ENCODE measurements at regions not wholly inside any gene's neighbourhood (a gene's known extent, or its start where the extent isn't known, plus 50 kb on each side); places are given as distances from the start of the nearest gene placed in this dataset.

DNA sequence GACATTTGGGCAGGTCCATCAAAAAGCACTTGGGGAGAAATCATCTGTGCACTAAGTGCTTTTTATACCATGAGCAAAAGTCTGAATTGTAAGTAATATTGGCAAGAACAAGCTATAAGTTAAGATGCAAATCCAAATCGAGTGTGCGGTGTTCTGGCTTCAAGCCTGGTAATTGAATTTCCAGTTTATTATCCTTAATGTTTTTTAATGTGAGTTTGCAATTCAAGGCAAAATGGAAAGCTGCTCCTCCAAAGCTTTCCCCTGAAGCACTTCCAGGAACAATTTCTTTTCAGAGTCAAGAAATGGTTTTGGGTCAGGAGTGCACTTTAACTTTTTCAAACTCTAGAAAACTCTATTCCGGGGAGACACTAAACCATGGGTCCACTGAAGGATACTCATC is 445.7 kb downstream of the TOX3 start:
- DNase-seq = no peak

DNA sequence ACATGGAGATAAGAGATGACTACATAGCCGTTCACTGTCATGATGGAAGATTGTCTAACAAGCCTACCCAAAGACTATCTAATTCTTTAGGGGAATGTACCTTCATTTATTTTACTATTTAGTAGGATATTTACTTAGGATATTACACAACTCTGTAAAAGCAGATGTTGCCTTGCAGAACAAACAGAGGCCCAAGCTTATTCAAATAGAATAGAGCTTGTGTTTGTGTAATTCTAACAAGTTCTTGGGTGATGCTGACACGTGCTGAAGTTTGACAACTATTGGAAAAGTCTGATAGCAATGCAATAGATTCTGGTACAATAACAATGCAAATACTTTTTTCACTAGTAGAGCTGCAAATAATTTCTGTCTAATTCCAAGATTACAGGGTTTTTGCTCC is 447.6 kb downstream of the TOX3 start:
- DNase-seq = no peak

DNA sequence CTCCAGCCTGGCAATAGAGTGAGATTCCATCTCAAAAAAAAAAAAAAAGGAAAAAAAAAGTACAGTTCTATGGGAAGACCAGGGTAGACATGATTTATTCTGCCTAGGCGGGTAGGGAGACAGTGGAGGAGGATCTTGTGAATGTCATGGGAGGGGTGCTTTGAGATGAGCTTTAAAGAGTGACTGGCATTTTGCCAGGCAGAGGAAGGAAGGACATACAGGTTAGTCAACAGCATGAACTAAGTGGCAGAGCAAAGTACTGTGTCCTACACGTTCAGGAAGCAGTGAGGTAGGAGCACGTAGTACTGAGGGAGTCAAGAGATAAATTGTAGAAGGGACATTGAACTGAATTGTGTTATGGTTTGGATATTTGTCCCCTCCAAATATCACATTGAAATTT is 451.5 kb downstream of the TOX3 start:
- DNase-seq = no peak

DNA sequence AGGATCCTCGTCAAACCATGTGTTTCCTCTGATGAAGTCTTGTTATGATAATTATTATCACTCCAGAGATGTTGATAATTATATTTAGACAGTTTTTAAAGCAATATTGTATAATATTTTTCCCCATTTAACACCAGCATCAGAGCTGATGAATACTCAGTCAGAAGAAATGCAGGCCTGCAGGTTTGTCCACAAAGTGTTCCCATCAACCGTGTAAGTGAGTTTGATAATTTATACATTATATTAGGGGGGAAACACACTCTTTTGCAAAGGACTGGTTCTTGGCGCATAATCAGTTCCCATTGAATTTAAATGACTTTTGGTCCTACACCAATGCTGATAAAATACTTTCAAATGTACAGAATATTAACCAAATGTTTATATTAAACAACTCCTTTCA is 454.8 kb downstream of the TOX3 start:
- no peak for DNase-seq

DNA sequence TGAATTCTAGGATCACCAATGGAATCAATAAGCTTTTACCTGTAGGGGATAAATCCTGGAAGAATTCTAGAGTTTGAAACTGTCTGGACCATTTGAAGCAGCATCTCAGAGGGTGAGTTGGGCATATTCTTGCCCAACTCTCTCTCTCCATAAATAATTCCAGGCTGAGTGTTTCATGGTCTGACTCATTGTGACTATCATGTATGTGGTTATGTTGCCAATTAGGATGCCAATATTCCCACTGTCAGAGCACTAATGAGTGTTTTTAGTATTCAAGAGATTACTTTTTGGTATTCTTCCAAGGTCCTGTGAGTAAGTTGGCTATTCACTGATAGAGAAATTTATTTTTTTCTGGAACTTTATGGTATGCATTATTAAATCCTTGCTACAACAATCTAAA is 456.9 kb downstream of the TOX3 start:
- DNase-seq = peak; percentile 15

DNA sequence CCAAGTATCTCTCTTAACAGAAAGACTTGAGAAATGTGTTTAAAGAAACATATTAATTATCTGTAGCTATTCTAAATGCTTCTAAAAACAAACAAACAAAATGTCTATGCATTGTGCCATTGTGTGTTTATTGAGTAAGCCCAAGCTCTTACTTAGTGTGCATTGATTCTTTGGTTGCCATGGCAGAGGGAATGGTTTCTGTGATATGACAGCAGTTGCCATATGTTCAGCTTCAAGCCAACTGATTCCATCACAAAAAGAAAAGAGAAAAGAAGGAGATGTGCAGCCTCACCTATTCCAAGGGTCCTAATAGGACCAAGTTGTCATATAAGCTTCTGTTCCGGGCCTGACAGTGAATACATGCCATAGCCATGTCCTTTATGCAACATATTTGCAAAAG is 457.5 kb downstream of the TOX3 start:
- no peak for DNase-seq

DNA sequence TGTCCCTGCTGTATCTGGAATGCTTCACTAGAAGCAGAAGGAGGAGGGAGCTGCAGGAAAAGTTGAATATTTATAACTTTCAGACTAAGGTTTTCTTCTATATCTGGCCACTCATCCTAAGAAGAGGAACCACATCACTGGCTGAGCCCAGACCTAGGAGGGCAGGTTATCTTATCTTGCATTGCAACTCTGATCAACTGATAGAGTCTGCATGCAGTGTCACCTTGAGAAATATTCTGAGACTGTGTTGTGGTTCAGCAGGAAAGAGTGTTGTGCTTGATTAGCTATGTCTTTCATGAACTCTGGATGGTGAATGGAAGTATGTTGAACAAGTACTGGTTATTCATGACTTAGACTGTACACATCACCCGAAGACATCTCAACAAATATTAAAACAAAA is 460.0 kb downstream of the TOX3 start:
- no peak for DNase-seq

DNA sequence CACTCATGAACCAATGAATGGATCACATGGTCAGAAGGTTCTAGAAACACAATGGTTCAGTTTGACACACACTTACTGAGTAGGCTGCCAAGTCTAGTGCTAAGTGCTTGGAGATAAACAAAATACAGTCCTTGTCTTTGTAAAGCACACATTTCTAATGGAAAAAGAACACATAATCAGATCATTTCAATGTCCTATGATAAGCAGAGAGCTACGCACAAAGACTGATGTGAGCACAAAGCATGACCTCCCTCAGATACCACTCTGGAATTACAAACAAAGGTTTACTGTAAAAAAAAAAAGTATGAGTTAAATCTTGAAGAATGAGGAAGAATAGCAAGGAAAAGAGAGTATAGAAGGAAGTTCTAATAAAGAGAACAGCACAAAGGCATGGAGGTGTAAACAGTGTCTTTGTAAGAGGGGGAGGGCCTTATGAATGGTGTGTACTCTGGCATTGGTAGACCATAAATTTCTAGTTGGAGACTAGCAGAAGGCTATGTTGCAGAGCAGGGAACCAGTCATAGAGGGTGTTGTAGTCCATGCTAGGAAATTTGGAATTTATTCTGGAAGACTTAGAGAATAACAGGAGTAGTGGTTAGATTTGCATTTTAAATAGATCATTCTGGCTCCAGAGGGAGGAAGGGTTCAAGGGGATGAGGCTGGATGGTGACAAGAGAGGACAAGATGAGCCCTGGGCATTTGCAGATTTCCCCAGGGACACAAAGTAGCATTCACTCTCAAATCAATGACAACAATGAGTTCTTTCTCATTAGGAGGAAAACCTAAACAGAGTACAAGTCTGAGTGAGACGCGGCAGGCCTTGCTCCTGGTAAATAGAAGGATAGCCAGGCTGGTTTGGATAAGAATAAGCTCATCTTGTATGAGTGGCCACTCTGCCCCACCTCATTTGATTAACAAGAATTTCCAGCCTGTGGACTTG is 468.0 kb downstream of the TOX3 start:
- DNase-seq = no peak

DNA sequence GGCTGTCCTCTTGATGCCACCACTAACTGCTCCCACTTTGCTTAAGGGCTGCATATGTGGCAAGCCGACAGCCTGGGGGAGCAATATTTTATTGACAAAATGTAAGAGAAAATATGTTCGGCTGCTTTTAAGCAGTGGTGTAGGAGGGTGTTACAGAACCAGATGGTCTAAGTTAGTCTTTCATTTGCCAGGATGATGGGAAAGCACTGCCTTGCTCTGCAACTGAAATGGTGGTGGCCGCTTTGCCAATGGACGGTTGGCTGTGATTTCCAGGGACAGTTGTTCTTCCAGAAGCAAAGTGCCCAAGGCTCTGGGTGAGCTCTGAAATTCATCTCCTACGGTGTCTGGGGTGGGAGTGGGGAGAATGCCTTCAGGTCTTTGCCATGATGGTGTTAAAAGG is 469.3 kb downstream of the TOX3 start:
- no peak for DNase-seq

DNA sequence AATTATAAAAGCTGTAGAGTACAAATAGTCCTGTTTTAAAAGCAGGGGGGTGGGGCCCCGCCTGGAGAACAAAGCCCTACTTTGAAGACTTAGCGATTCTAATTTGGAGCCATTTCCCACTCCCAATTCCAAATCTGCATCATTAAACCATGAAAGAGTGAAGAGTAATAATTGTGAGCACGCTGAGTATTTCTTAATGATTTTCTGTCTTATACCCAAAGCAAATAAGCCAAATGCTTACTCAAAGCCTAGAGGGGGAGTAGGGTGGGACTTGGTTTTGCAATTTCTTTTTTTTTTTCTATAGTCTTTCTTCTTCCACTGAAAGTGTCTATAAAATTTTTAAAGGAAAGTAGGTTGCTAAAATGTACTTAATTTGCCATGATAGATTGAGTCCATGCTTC is 470.1 kb downstream of the TOX3 start:
- no peak for DNase-seq

DNA sequence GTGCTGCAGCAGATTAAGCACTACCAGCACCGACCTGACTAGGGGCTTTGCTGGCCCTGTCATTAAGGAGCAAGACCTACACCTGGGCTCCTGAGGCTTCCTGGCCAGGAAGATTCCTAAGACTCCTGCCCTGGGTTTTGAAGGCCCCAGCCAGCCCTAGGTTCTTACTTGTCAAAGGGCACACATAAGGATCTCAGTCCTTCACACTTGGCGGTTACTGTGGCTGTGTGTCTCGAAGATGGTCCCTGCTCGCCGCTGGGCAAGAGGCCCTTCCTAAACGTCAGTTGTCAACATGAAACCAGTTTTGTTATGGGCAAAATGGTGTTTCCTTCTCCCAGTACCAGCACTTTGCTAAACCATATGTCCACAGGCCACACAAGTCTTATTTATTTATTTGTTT is 470.6 kb downstream of the TOX3 start:
- DNase-seq = no peak

DNA sequence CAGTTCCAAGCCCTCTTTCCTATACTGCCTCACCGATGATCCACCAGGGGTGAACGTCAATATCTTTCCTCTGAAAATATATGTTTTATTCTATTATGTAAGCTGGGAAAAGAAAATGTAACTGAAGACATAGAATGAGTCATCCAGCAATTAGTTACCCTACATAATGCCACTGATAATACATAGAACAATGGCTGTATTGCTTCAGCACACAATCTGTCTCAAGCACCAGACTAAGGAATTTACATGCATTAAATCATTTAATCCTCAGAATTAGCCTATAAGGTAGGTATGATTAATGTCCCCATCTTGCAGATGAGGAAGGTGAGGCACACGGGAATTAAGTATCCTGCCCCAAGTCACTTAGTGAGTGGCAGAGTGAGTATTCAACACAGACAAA is 472.8 kb downstream of the TOX3 start:
- no peak for DNase-seq

DNA sequence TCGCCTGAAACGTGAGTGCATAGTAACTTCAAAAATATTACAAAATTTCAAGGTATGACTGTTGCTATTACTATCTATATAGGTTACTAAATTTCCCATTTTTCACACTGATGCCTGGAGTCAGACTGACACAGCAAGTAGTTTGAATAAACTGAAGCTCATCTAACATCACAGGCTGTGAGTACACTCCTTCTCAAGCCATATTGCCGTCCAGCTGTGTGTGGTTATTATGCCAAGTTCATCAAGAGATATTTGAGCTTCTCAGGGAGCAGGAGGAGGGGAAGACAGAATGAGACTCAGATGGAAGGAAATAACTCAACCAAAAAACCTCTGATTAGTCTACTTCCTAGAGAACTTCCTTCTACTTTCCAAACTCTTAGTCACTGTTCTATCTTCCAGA is 473.9 kb downstream of the TOX3 start:
- no peak for DNase-seq

DNA sequence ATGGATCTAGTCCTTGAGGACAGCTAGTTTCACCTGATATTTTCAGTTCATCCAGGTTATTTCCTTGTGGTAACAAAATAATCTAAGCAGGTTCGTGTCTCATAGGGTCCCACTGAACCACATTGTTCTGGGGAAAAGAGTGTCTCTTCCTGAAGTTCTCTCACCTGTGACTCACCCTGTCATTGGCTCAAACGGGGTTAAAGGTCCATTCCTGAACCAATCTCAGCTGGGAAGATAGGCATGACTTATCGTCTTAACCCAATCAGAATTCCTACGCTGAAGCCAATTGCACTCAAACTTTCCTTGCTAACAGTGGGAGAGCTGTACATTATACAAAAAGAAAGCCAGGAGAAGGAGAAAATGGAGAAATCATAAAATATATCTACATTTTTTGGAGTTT is 475.8 kb downstream of the TOX3 start:
- DNase-seq = no peak

DNA sequence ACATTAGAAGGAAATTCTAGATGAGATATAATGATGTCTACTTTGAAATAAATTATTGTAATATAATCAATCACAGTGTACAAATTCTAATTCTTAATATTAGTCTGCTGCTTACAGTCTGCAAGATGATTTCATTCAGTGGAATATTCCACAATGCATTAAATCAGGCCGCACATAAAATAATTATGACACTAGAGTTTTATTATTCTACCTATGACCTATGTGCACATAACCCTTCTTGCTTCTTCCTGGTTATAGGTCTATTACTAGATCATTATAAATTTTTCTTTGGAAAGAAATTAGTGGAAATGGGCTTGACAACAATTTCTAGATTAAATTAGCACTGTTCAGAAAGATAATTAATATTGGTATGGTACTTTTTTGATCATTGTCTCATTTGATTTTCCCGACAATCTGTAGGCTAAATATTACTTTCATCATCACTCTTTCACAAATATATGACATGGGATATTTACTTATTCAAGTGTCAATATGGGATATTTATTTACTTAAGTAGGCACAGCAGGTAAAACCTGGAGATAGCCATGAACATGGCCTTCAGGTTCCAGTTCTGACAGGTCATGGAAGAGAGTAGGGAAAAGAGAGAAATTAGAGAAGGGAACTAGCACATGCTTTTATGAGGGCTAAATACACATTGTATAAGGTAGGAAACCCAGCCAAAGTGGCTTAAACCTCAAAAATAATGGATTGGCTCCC is 476.4 kb downstream of the TOX3 start:
- no peak for DNase-seq

DNA sequence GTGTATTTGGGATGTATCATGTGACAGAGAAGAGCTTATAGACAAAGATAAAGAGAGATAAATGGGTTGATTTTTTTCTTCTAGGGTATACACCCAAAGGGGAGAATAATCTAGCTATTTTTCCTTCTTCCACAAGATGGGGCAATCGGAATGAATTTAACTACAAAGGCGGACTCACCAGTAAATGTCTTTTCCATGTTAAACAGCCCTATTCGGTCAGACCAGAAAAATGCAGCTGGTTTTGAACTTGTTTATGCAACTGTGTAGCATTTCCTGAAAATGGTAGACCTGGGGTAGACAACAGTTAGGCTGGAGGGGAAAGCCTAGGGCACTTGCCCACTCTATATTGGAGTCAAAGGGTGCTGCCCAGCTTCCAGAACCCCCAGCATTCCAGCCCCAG is 477.1 kb downstream of the TOX3 start:
- peak; percentile 6 for DNase-seq

DNA sequence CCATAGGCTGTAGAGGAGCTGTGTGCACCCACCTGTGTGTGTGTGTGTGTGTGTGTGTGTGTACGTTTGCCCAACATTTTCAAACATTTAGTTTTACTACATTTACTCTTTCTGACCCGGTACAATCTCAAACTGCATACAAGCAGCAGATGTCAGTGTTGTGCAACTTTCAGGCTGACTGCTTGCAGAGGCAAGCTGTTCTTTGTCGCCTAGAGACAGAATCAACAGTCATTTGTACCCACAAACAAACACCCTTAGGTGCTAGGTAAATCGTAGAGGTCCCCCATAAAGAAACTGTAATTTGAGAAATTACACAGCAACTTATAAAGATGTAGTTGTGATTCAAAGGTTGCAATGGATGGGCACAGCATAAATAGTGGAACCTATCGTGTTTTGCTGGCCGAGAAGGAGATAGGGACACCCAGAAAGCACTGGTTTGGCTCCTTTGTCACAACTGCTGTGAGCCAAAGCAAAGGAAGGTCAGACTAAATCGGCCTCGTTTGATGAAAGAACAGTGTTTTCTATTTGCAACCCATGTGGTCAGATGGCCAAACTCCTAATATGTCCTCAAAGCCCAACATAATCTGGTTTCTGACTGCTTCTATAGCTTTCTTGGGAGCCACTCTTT is 478.4 kb downstream of the TOX3 start:
- no peak for DNase-seq

DNA sequence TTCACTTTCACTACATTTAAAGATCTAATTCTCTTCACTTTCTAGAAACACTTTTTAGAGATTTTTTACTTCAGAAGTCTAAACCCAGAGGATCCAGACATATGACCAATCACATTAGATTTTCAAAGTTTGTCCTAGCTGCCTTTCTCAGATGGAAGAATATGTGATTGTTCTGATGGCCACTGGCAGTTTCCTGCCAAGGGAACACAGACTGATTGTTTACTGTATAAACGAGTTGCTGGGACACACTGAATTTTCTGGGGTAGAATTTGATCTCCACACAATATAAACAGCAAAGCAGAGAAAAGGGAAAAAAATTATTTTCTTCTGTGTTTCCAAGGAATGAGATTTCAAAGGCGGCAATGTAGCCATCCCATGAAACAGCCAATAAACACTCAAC is 480.0 kb downstream of the TOX3 start:
- no peak for DNase-seq

DNA sequence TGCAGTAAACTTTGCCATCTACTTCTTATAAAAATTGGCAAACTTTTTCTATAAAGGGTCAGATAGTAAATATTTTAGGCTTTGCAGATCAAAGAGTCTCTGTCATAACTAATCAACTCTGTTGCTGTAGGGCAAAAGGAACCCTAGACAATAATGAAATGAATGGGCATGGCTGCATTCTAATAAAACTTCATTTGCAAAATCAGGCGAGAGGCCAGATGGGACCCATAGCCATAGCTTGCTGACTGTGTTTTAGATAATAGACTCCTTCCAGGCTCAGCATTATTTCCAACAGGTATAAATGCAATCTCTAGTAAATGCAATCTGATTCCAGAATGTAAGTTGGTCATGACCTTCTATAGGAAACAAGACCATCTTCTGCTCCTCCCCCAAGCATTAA is 490.7 kb downstream of the TOX3 start:
- DNase-seq = no peak

DNA sequence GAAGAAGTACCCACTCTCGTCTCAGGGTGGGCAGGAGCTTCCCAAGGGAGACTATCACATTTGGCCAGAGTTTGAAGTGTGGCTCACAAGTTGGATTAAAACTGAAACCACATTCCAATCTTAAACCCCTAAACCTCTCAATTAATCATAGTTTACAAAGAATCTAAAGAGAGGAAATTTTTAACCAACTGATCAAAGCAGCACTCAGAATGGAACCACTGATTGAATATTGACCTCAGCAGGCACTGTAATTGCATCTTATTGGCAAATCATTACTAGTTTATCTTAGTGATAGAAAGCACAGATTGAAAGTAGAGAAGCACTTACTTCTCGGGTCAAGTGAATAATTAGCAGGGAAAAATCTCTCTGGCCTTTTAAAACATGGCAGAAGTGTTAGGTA is 491.6 kb downstream of the TOX3 start:
- DNase-seq = no peak

DNA sequence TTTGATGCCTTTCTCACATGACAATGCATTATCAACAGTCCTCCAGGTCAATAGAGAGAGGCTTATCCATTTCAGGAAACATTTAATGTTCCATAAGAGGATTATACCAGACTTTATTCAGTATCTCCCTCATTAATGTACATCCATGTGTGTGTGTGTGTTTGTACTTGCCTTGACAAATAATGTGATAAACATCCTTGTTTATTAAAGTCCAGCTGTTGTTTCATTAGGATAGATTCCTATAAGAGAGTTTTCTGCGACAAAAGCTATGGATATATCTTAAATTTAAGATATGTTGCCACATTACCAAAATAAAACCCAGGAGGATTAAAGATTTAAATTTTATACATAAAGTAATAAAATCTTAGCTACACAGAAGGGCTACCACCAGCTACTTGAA is 492.6 kb downstream of the TOX3 start:
- DNase-seq = no peak

DNA sequence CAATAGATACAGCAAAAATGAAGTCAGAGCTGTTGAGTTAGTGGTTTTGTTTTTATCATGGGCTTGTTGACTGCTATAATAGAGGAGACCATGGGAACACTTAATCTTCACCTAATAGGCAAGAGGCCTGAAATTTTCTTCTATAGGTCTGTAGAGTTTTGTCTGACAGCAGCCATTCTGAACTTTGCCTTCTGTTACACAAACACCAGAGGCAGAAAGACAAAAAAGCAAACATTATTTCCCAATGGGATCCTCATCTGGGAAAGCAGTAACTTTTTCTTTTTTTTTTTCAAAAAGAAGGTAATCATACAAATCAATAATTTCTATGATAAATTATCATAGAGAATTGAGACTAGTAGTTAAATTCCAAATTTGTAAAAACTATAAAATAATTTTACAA is 494.1 kb downstream of the TOX3 start:
- no peak for DNase-seq

DNA sequence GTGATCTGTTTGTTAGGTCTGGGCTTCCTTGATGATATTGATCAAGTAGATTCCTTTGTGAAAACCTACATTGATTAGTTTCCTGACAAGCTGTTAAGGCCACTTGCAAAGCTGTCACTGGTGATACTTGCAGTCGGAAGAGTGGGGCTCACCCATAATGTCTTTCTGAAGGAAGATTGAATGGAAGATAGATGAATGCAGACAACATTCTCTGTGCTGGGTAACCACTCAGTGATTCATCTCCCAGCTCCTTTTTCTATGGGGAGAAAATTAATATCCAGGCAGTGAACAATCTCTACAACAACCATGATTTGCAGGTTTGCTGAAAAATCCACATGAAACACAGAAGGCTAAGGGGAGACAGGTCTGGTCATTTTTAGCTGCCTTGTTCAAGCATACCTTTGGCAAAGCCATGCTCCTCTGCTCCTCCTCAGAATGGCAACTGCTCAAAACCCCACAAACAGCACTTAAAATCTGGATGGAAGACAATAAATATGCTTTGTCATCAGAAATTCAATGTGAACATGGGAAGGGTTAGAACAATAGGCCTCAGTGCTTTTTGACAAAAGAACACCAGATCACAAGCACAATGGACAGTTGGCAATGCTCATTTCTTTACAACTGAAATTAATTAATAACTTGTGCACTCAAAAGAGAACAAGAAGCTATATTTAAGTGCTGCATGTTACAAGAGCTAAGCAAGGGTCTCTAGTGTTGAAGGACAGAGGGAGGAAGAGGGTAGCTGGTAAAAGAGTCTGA is 495.4 kb downstream of the TOX3 start:
- no peak for DNase-seq

Measured in fibroblast of skin of right quadriceps (primary cell).